ENCODE measurements at regions not wholly inside any gene's neighbourhood (a gene's known extent, or its start where the extent isn't known, plus 50 kb on each side); places are given as distances from the start of the nearest gene placed in this dataset.

GRCh38 chr1:10852998-10853520 is 56.6 kb upstream of the CASZ1 start:
- Histone ChIP-seq H3K4me1 (ENCODE audit: low read depth) (no peaks in the 10 kb centered on the region), H3K36me3 (ENCODE audit: low read depth) (no peaks in the 10 kb centered on the region), H3K4me3 (no peak overlapping the region), H3K9me3 (no peaks in the 10 kb centered on the region)
- no peak for TF ChIP-seq CTCF (IDR thresholded peaks at IDR 0.05)
- intact Hi-C loops (cut with DNase I, micrococcal nuclease) = no loop called here
- ATAC-seq = no peak
- no peak for DNase-seq

GRCh38 chr1:10853701-10854100 is 57.3 kb upstream of the CASZ1 start:
- ATAC-seq (no peak), DNase-seq (no peak)
- no peaks in the 10 kb centered on the region for H3K9me3 ChIP-seq
- H3K4me1 ChIP-seq (ENCODE audit: low read depth) = no peaks in the 10 kb centered on the region
- H3K4me3 ChIP-seq = no peak overlapping the region
- no peaks in the 10 kb centered on the region for H3K36me3 ChIP-seq (ENCODE audit: low read depth)
- no peak for TF ChIP-seq CTCF (IDR thresholded peaks at IDR 0.05)
- intact Hi-C loops (cut with DNase I, micrococcal nuclease) = no loop called here

- no peak for DNase-seq
- ATAC-seq = no peak
- Histone ChIP-seq H3K9me3 (no peaks in the 10 kb centered on the region), H3K4me3 (no peak overlapping the region), H3K36me3 (ENCODE audit: low read depth) (no peaks in the 10 kb centered on the region), H3K4me1 (ENCODE audit: low read depth) (no peaks in the 10 kb centered on the region)
- intact Hi-C loops (cut with DNase I, micrococcal nuclease) = no loop called here
- no peak for TF ChIP-seq CTCF (IDR thresholded peaks at IDR 0.05)
Observed at GRCh38 chr1:10854856-10855459, 58.5 kb upstream of the CASZ1 start.

GRCh38 chr1:10856176-10856683 is 59.8 kb upstream of the CASZ1 start:
- H3K4me1 ChIP-seq (ENCODE audit: low read depth) = no peaks in the 10 kb centered on the region
- H3K9me3 ChIP-seq = no peaks in the 10 kb centered on the region
- intact Hi-C loops (cut with DNase I, micrococcal nuclease) = no loop called here
- DNase-seq = peak in 1 of 3 donors; percentile 40
- no peak for TF ChIP-seq CTCF (IDR thresholded peaks at IDR 0.05)
- H3K4me3 ChIP-seq = no peak overlapping the region
- H3K36me3 ChIP-seq (ENCODE audit: low read depth) = no peaks in the 10 kb centered on the region
- peak; percentile 61 for ATAC-seq

GRCh38 chr1:10856863-10857598 is 60.6 kb upstream of the CASZ1 start:
- DNase-seq = peak in 1 of 3 donors; percentile 33
- no peak for TF ChIP-seq CTCF (IDR thresholded peaks at IDR 0.05)
- ATAC-seq = no peak

More at GRCh38 chr1:10856863-10857598, 60.6 kb upstream of the CASZ1 start:
- no peaks in the 10 kb centered on the region for H3K36me3 ChIP-seq (ENCODE audit: low read depth)
- no peaks in the 10 kb centered on the region for H3K9me3 ChIP-seq
- no peaks in the 10 kb centered on the region for H3K4me1 ChIP-seq (ENCODE audit: low read depth)
- H3K4me3 ChIP-seq = no peak overlapping the region
- intact Hi-C loops (cut with DNase I, micrococcal nuclease) = no loop called here

Measured in mucosa of descending colon (tissue), 3 donors.